CD4-positive, alpha-beta T cell treated with Interleukin-17A for 1 hour (primary cell): ENCODE measurements at regions not wholly inside any gene's neighbourhood (a gene's known extent, or its start where the extent isn't known, plus 50 kb on each side); places are given as distances from the start of the nearest gene placed in this dataset.
"Not testable (repeated sequence)": the region's sequence is repeated elsewhere in the genome, so short reads cannot be mapped to it uniquely, and the experiment has no call there.

Experiments
- DNase-seq: peaks from one replicate; pipeline ENCODE4 v3.0.0-alpha.2; 2020

DNA sequence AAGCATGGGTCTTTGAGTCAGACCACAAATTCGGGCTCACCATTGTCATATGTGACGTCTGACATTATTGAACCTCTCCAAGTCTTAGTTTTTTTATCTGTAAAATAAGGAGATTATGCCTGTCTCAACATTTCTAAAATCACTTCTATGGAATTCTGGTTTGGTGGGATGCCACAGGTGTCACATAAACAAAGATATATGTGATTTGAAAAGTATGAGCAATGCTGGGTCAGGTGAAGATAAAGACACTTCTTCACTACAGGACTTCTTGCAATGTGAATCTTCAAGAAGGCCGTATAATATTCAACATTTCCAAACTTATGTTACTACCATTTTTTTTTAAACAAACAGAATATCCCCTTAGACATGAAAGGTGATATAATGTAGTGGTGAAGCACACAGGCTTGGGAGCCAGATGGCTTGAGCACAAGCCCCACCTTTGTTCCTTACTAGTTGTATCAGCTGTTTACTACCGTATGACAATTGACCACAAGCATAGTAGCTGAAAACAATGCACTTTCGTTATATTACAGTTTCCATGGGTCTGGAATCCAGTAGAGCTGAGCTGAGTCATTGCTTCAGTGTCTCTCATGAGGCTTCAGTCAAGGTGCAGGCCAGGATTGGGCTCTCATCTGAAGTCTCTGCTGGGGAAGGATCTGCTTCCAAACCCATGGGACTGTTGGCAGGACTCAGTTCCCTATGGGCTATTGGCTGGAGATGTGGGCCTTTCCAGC lies 87.7 kb downstream of the UTP18 start:
- DNase-seq, result no peak

GRCh38 chr17:51351080-51351479 lies 90.7 kb downstream of the UTP18 start:
- no peak for DNase-seq

- no peak for DNase-seq
Observed at GRCh38 chr17:51351890-51352289, 91.5 kb downstream of the UTP18 start.

GRCh38 chr17:51352798-51353197 lies 92.5 kb downstream of the UTP18 start:
- no peak for DNase-seq

DNA sequence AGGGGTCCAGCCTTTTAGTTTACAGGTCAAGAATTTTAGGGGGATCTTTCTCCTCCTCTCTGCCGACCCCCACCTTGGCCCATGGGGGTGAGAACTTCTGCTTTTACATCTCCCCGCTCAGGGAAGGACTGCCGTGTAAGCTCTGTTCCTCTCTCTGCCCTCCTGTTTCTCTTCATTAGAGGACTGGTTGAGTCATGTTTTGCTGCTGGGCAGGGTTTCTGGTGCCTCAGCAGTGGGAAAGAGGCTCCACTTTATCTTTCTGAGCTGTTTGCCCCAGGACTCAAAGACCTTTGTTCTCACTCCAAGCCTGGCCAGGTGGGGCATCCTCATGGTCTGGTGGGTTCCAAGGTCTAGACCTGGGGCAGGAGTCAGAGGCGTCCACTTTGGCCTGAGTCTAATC lies 93.0 kb downstream of the UTP18 start:
- DNase-seq, result no peak

DNA sequence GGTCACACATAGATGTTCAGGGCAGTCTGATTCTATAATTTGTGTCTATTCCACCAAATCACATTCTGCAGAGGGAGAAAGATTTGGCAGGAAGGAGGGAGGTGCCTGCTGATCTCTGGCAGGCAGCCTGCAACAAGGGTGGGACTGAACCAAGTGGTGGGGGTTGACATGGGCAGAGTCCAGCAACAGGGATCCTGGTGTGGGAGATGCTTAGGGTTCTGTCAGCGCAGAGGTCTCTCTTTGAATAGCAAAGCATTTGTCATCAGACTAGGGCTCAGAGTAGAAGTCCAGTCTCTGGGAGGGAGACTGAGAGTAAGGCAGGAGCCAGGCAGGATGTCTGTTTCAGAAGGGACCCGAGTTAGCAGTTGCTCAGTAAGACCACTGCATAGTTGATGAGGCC lies 94.6 kb downstream of the UTP18 start:
- DNase-seq, result no peak

GRCh38 chr17:51355441-51356410 lies 95.4 kb downstream of the UTP18 start:
- no peak for DNase-seq

- DNase-seq, result no peak
Observed at GRCh38 chr17:51359055-51359454, 98.7 kb downstream of the UTP18 start.

DNA sequence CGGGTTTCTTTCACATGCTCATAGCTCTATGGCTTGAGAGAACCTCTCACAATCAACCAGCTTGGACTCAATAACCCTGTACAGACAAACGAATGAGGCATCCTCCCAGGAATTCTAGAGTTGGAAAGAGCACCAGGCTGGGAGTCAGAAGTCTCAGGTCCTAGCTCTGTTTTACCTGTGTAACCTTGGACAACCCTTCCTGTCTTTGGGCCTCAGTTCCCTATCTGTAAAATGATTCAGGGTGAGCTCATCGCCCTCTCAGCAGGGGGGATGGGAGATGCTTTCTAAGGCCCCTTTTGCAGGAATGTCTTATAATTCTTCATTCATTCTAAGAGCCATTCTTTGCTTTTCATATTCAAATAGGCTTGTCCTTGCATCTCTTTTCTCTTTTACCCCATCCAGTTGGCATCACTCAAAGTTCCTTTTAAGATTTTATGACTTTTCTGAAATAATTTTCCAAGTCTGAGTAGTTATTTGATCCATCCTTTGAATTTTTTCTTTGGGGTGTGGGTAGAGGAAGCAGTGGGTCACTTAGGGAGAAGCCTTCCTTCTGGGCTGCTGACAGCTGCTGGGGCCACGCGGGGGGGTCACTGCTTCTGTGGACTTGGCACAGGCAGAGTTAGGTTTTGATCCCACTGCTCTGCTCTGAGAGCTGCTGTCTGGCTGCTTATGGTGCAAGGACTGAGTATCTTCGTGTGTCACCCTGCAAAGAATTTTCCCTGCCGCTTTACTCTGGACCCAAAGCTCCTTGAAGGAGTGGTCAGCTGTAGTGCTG lies 102.7 kb downstream of the UTP18 start:
- no peak for DNase-seq

- peak; percentile 17 for DNase-seq
Observed at GRCh38 chr17:51365090-51365489, 104.7 kb downstream of the UTP18 start.

DNA sequence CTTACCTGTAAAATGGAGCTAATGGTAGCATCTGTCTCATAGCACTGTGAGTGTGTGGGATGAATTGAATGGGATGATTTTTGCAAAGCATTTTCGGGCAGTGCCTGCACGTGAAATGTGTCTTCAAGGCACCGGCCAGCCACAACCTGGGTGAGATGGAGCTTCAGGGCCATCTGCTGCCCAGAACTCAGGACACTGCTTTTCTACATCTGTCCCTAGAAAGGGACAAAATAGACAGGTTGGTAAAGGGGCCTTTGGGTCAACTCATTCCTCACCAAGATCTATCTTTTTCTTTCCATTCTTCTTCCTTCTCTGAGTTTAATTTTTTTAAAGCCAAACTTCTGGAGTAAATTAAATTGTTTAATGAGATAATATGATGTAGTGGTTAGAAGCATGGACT lies 106.5 kb downstream of the UTP18 start:
- no peak for DNase-seq

GRCh38 chr17:51367836-51368235 lies 107.5 kb downstream of the UTP18 start:
- DNase-seq, result not testable (repeated sequence)

DNA sequence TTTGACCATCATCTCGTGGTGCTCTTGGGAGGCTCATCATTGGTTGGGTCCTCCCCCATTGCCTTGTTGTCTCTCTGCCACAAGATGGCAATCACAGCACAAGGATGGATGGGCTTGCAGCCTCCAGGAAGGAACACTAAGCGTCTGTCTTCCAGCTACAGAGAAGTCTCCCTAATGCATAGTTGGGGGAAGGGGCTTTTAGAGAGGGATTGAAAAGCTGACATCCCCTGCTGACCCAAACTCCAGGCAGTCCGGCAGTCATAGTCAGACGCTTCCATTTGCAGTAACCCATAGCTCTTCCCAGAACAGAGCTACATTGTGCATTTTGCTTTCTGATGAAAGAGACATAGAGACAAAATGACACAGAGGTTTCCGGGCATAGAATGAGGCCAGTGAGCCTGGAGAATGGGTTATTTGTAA lies 111.4 kb downstream of the UTP18 start:
- peak; percentile 63 for DNase-seq

- peak; percentile 40 for DNase-seq
Observed at GRCh38 chr17:51372345-51373004, 112.1 kb downstream of the UTP18 start.

- no peak for DNase-seq
Observed at GRCh38 chr17:51373489-51374152, 113.3 kb downstream of the UTP18 start.

DNA sequence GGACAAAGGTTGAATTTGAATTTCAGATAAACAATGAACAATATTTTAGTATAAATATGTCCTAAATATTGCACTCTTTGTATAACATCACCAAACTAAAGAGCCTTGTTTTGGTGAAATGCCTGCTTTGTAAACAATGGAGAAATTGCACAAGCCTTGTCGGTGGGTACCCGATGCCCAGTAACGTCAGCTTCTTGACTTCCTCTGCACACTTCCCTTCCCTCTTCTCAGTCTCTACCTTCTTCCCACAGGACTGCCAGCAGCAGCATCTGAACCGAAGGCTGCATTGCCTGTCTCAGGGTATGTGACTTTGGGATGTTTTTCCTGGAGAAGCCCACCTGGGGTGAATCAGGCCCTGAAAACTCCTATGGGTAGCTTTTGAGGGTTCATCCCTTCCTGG lies 113.9 kb downstream of the UTP18 start:
- no peak for DNase-seq

- no peak for DNase-seq
Observed at GRCh38 chr17:51375771-51376170, 115.4 kb downstream of the UTP18 start.

DNA sequence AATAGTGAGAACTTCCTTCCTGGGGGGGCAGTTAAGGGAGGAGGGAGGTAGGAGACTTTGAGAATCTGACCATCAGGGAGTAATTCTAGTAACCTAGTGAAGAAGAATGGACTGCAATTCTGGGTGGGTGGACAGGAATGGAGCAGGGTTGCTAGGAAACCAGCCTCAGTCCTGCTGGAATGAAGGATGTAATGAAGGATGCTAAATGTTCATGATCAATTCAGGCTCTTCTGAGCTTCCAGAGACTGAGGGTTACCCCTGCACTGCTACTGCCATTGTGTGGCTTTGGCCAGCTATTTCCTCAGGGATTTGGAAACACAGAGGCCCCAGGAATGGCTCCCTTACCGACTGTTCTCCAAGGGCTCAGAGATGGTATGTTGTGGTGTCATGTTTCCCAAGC lies 116.4 kb downstream of the UTP18 start:
- DNase-seq, result no peak

DNA sequence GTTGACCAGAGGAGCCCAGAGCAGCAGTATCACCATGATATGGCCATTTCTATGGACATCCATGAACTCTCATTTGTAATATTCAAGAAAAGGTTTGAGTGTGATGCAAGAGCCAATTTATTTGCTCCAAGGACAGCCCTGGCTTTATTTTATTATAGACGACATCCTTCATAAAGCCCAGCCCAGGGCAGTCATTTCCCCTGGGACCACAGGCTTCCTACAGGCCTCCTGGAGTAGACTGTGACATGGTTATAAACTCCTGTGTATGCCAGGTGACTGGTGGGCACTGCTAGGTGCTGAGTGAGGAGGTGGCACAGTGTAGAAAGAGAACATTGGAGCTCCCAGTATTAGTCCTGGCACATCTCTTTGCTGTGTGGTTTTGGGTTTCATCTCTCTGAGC lies 120.9 kb downstream of the UTP18 start:
- DNase-seq, result no peak

DNA sequence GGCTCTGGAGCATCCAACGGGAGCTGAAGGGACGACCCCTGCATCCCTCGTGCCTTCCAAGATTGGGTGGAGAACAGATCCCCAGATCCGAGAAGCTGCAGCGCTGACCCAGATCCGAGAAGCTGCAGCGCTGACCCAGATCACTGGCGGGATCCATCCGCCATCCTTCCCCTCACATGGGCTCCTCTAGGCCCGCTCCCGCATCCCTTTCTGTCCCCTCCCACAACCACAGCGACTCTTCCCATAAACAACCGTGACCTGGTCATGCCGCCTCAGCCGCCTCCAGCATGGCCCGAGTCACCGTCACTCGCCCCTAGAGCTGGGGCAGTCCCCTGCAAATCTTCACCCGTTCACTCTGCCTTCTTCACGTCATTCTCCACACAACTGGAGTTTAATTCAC lies 124.9 kb downstream of the UTP18 start:
- no peak for DNase-seq

DNA sequence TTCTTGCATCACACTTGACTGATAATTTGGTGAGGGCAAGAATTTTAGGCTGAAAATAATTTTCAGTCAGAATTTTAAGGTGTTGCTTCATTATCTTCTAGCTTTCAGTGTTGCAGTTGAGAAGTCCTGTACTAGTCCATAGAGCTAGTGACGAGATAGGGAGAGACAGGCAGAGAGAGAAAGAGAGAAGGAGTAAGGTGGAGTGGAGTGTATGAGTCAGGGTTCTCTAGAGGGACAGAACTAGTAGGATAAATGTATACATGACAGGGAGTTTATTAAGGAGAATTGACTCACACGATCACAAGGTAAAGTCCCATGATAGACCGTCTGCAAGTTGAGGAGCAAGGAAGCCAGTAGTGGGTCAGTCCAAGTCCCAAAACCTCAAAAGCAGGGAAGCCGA lies 127.2 kb downstream of the UTP18 start:
- no peak for DNase-seq

GRCh38 chr17:51387986-51388385 lies 127.6 kb downstream of the UTP18 start:
- DNase-seq, result no peak
